Stimulated activated CD8-positive, alpha-beta memory T cell treated with anti-CD3 and anti-CD28 coated beads, Interleukin-15, amount 100 ng/mL, for 48 hours (primary cell): ENCODE measurements at regions not wholly inside any gene's neighbourhood (a gene's known extent, or its start where the extent isn't known, plus 50 kb on each side); places are given as distances from the start of the nearest gene placed in this dataset.

Source experiments
- DNase-seq, 2 donors: peaks; one replicate each; pipeline ENCODE4 v3.0.0-alpha.2; 2020; ENCODE audit warnings: low read depth in 2 of 2

GRCh38 chr17:79153367-79154130 lies 78.9 kb downstream of the ENGASE start:
- no peak for DNase-seq

GRCh38 chr17:79152636-79153035 lies 78.0 kb downstream of the ENGASE start:
- no peak for DNase-seq

GRCh38 chr17:79152110-79152509 lies 77.5 kb downstream of the ENGASE start:
- no peak for DNase-seq

- no peak for DNase-seq
Measured at GRCh38 chr17:79150799-79151198, 76.2 kb downstream of the ENGASE start.

GRCh38 chr17:79150035-79150733 lies 75.6 kb downstream of the ENGASE start:
- no peak for DNase-seq

GRCh38 chr17:79148584-79148983 lies 74.0 kb downstream of the ENGASE start:
- no peak for DNase-seq

- DNase-seq: no peak
Measured at GRCh38 chr17:79147746-79148506, 73.3 kb downstream of the ENGASE start.

- DNase-seq: no peak
Measured at GRCh38 chr17:79146562-79146961, 71.9 kb downstream of the ENGASE start.

GRCh38 chr17:79145548-79145947 lies 70.9 kb downstream of the ENGASE start:
- DNase-seq: no peak

GRCh38 chr17:79144133-79144532 lies 69.5 kb downstream of the ENGASE start:
- DNase-seq: no peak

- DNase-seq: no peak
Measured at GRCh38 chr17:79142375-79142774, 67.8 kb downstream of the ENGASE start.

- no peak for DNase-seq
Measured at GRCh38 chr17:79141578-79142355, 67.1 kb downstream of the ENGASE start.

- no peak for DNase-seq
Measured at GRCh38 chr17:79138826-79139225, 64.2 kb downstream of the ENGASE start.

- no peak for DNase-seq
Measured at GRCh38 chr17:79137789-79138165, 63.2 kb downstream of the ENGASE start.

- DNase-seq: no peak
Measured at GRCh38 chr17:79137015-79137788, 62.6 kb downstream of the ENGASE start.

GRCh38 chr17:79136596-79136995 lies 62.0 kb downstream of the ENGASE start:
- DNase-seq: no peak
